ENCODE measurements at regions not wholly inside any gene's neighbourhood (a gene's known extent, or its start where the extent isn't known, plus 50 kb on each side); places are given as distances from the start of the nearest gene placed in this dataset.

DNA sequence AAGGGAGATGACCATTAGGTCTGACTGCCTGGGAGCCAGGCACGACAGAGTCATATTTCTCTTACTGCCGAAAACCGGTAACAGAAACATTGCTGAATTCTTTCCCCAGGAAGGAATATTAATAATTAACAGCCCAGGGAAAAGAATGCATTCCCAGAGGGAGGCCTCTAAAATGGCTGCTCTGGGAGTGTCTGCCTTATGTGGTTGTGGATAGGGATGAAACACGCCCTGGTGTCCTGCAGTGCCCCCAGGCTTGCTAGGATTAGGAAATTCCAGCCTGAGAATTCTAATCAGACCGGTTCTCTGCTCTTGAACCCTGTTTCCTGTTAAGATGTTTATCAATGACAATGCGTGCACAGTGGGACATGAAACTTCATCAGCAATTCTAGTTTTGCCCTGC, 226.7 kb downstream of the GPAM start:
- H3K36me3 ChIP-seq: no peaks in the 10 kb centered on the region
- no peak overlapping the region for H3K27ac ChIP-seq
- WGBS, 2 donors: 81 to 85% methylated on average over 6 of the region's 6 CpGs
- no peak for DNase-seq (ENCODE audit: low spot score in 2 of 2)
- no peaks in the 10 kb centered on the region for H3K27me3 ChIP-seq
- TF ChIP-seq EP300 (IDR thresholded peaks at IDR 0.05): no peak
- TF ChIP-seq, protein P1, sequence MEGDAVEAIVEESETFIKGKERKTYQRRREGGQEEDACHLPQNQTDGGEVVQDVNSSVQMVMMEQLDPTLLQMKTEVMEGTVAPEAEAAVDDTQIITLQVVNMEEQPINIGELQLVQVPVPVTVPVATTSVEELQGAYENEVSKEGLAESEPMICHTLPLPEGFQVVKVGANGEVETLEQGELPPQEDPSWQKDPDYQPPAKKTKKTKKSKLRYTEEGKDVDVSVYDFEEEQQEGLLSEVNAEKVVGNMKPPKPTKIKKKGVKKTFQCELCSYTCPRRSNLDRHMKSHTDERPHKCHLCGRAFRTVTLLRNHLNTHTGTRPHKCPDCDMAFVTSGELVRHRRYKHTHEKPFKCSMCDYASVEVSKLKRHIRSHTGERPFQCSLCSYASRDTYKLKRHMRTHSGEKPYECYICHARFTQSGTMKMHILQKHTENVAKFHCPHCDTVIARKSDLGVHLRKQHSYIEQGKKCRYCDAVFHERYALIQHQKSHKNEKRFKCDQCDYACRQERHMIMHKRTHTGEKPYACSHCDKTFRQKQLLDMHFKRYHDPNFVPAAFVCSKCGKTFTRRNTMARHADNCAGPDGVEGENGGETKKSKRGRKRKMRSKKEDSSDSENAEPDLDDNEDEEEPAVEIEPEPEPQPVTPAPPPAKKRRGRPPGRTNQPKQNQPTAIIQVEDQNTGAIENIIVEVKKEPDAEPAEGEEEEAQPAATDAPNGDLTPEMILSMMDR (IDR thresholded peaks at IDR 0.05): no peak
- TF ChIP-seq POLR2A (IDR thresholded peaks at IDR 0.05): no peak
- no peaks in the 10 kb centered on the region for H3K4me1 ChIP-seq
- H3K4me3 ChIP-seq: no peak overlapping the region
- peaks cover 0 to 17% (median 0%) of the 10 kb centered on the region in 4 donors for H3K9me3 ChIP-seq

DNA sequence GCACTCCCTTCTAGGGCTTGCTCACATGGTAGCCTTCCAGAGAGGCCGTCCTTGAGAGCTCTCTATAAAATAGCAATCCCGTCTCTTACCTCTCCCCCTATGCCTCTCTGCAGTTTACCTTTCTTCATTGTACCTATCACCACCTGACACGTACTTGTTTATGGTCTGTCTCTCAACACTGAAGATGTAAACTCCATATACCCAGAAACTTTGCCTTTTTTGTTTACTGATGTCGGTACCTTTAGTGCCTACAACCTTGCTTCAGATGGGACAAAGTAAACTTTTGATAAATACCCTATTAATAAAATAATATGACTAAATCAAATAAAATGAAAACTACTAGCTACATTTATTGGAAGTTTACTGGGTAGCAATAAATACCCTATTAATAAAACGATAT, 220.6 kb downstream of the GPAM start:
- no peak overlapping the region for H3K4me3 ChIP-seq
- no peak for TF ChIP-seq EP300 (IDR thresholded peaks at IDR 0.05)
- TF ChIP-seq, protein P1 (IDR thresholded peaks at IDR 0.05): no peak

DNA sequence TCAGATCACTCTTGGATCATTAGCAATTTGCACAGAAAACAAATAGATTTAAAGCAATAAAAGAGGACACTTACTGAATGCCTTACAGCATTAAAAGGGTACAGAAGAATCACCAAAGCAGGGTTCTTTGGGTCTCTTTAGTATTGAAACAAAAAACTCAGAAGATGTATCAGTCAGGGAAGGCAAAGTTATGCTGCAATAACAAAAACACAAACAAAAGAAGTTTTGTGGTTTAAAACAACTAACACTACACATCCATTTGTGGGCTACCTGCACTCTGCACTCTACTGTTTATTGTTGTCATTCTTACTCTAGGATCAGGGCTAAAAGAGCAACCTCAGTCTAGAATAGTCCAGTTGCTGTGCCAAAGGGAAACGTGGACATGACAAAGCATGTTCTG, 216.4 kb downstream of the GPAM start:
- 51 to 54% methylated on average over 1 of the region's 1 CpG for WGBS, 2 donors
- Histone ChIP-seq H3K9me3 (no peaks in the 10 kb centered on the region), H3K27me3 (no peaks in the 10 kb centered on the region), H3K4me3 (no peak overlapping the region), H3K27ac (no peak overlapping the region), H3K36me3 (no peaks in the 10 kb centered on the region), H3K4me1 (no peaks in the 10 kb centered on the region)
- TF ChIP-seq EP300 (IDR thresholded peaks at IDR 0.05) (no peak), POLR2A (IDR thresholded peaks at IDR 0.05) (no peak)
- TF ChIP-seq, protein P1 (IDR thresholded peaks at IDR 0.05): no peak
- no peak for DNase-seq (ENCODE audit: low spot score in 2 of 2)

More for the DNA sequence above, 220.6 kb downstream of the GPAM start:
- H3K27ac ChIP-seq: no peak overlapping the region
- no peaks in the 10 kb centered on the region for H3K27me3 ChIP-seq
- DNase-seq (ENCODE audit: low spot score in 2 of 2): no peak
- no peaks in the 10 kb centered on the region for H3K9me3 ChIP-seq
- no peaks in the 10 kb centered on the region for H3K36me3 ChIP-seq
- H3K4me1 ChIP-seq: no peaks in the 10 kb centered on the region
- 81 to 82% methylated on average over 5 of the region's 5 CpGs for whole genome bisulfite sequencing, 2 donors

DNA sequence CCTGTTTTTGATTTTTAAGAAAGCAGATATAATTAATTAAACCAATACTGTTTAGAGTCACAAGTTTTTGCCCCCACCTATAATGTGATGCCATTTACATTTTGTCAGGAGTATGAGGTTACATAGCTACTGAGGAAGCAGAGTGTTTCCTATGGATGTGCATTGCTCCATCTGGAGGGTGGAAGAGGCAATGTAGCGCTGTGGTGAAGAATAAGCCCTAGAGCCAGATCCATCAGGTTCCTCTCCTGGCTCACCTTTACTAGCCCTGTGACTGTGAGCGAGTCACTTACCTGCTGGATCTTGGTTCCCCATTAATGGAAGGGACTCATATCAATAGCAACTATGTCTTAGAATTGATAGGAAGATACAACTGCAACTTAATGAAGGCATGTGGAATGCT, 216.0 kb downstream of the GPAM start:
- H3K4me1 ChIP-seq: no peaks in the 10 kb centered on the region
- H3K27ac ChIP-seq: no peak overlapping the region
- no peaks in the 10 kb centered on the region for H3K27me3 ChIP-seq
- H3K4me3 ChIP-seq: no peak overlapping the region
- 90 to 95% methylated on average over 2 of the region's 2 CpGs for WGBS, 2 donors
- H3K36me3 ChIP-seq: no peaks in the 10 kb centered on the region
- H3K9me3 ChIP-seq: no peaks in the 10 kb centered on the region
- TF ChIP-seq POLR2A (IDR thresholded peaks at IDR 0.05) (no peak), EP300 (IDR thresholded peaks at IDR 0.05) (no peak)
- TF ChIP-seq, protein P1 (IDR thresholded peaks at IDR 0.05): no peak
- DNase-seq (ENCODE audit: low spot score in 2 of 2): no peak

DNA sequence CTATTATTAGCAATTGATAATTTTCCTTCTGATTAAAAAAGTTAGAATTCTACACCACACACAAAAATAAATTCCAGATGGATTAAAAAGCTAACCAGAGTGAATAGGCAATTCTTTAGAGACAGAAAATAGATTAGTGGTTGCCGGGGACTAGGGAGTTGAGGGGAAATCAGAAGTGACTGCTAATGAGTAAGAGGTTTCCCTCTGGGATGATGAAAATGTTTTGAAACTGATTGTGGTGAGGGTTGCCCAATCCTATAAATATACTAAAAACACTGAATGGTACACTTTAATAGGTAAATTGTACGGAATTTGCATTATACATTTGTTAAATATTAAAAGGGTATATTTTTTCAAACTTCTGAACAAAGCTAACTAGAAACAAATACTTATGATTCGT, 214.9 kb downstream of the GPAM start:
- WGBS, 2 donors: 62 to 69% methylated on average over 3 of the region's 3 CpGs
- Histone ChIP-seq H3K36me3 (no peaks in the 10 kb centered on the region), H3K27ac (no peak overlapping the region), H3K9me3 (no peaks in the 10 kb centered on the region), H3K4me1 (no peaks in the 10 kb centered on the region), H3K27me3 (no peaks in the 10 kb centered on the region), H3K4me3 (no peak overlapping the region)
- no peak for DNase-seq (ENCODE audit: low spot score in 2 of 2)
- TF ChIP-seq EP300 (IDR thresholded peaks at IDR 0.05): no peak
- TF ChIP-seq, protein P1 (IDR thresholded peaks at IDR 0.05): no peak
- no peak for TF ChIP-seq POLR2A (IDR thresholded peaks at IDR 0.05)
